Fibroblast of skin of abdomen (primary cell): ENCODE measurements at regions not wholly inside any gene's neighbourhood (a gene's known extent, or its start where the extent isn't known, plus 50 kb on each side); places are given as distances from the start of the nearest gene placed in this dataset.
A peak's percentile ranks its signal among the peaks of the same experiment; 100 is the strongest.

ENCODE experiments used
- DNase-seq: peaks from one replicate; pipeline ENCODE4 v3.0.0-alpha.2; 2013

DNA sequence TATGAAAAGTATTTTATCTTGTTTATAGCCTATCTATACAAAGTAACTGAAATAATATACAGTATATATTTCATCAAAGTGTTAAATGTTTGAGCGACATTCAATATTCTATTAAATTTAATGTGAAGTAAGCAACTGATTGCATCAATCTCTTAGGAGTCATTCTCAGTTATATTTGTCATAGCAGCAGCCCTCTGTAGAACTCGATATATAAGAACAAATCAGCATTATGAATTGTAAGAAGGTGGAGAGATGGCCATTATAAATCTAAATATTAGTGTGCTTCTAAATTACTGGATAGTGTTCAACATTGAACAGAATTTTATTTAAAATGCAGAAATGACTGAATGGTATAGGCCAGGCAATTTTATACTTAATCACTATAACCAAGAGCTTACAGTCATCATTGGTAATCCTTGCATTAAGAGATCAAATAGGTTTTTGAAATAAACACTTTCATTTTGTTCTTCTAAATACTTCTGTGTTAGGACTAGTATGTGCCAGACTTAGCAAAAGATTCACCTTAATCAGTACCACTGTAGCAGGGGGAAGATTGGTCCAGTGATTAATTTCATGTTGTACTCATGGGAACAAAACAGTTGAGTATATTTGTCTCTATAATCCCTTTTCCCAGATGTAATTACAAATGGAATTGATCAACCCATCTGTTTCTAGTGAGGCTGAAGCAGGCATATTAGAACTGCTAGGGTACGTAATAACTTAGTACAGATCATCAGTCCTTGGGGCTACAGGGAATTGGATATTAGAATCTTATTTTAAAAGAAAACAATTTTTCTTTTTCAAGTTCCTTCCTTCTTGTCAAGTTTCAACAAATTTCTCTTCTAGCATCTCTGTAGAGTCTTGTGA, 108.3 kb upstream of the TYRP1 start:
- no peak for DNase-seq

DNA sequence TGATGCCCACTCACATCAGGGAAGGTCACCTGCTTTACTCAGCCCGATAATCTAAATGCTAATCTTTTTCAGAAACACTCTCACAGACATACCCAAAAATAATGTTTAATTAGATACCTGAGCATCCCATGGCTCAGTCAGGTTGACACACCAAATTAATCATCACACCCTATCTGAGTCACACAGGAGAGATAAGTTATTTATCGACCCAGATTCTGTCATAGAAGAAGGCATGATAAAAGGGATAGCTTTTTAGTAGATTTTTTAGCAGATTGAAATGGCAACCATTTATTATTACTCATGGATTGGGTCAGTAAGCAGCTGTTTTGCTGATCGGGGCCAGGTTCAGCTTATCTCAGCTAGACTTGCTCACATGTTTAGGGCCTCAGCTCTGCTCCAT, 97.8 kb upstream of the TYRP1 start:
- DNase-seq = no peak

DNA sequence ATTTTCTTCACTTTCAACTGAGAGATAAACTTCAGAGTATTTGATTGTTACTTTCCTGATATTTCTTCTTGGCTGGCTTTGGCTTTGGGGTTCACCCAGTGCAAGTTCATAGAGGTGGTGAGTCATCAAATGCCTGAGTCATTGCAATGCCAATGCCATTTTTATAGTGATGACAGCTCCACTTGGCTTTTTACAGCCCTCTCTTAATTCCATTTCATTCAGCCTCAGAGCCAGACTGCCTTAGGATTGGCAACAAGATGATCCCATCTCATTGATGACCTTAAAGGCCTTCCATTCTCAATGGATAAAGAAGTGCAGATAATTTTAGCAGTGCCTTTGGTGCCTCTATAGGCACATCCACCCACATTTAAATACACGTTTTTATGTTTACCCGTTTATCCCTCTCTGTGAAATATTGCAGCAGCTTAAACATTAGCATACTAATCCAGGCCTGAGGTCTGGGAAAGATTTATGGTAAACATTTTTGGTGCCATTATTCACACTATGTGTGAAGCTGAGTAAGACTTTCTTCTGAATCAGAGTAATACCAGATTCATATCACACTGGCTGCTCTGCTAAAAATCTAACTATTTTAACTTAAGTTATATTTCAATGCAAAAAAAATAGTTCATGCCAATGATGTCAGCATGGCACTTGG, 88.9 kb upstream of the TYRP1 start:
- peak; percentile 44 for DNase-seq

DNA sequence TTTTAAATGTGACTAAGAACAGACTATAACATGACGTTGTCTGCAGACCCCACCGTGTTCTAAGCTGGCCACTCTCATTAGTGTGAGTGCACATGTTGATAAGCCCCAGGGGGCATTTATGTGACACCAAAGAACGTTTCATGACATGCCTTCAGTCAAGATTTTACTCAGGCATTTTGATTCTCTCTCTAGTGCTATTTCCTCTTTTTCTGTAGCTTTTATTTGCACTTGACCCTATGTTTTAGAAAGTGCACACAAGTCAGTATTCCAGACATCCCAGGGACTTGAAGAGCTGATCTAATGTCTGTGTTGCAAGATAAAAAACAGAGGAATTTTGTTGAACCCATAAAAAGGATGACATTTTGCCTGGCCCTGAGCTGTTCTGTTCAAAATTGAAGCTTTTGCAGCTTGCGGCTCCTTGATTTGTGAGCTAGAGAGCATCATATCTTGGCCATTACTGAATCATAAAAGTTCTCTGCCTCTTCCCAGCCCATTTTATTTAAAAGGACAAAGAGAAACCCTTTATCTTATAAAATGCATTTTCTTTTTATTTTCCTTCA, 80.9 kb upstream of the TYRP1 start:
- DNase-seq = no peak

DNA sequence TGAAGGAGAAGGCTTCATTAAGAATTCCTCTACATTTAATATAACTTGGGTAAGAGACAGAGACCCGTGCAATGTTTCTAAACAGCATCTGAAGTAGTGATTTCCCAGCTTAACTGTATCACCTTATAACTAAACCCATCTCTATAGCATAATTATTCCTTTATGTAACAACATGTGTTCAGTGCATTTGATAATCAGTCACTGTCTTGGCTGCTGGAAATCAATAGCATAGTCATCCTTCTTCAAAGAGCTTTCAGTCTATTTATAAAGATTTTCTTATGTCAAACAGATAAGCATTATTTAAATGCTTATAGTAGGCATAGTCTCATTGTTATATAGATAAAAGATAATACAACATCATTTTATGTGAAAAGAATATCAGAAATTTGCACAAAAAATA, 80.1 kb upstream of the TYRP1 start:
- DNase-seq = no peak

DNA sequence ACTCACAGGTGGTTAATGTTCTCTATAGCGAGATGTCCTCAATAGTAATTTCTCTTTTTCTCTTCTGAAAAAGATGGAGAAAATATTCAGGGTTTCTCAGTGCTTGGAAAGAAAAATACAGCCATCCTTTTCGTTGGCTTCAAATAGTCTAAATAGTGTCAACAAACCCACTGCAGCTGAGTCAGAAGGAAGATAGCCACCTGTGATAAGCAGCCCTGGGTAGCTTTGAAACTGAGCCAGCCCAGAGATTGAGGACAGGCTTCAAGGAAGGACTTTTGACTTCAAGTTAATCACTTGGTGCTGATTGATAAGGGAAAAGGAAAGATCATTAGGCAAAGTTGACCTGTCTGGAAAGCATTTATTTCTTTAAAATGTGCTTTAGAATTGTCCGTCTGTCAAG, 78.7 kb upstream of the TYRP1 start:
- DNase-seq = no peak

DNA sequence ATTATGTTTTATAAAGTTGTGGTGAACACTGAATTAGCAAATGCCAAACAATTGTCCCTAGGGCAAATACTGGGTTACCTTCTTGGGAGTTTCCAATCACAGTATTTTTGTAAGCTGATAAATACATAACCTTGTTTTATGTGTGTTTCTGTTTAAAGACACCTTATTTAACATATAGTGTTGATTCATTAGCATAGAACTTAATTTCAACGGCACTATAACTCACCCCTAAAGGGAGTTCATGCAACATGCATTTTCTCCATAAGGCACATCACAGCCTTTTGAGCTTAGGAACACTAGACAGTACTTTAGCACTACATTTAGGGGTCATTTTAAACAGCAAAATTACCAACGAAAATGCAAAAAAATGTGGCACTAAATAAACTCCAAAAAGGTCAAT, 74.2 kb upstream of the TYRP1 start:
- no peak for DNase-seq

DNA sequence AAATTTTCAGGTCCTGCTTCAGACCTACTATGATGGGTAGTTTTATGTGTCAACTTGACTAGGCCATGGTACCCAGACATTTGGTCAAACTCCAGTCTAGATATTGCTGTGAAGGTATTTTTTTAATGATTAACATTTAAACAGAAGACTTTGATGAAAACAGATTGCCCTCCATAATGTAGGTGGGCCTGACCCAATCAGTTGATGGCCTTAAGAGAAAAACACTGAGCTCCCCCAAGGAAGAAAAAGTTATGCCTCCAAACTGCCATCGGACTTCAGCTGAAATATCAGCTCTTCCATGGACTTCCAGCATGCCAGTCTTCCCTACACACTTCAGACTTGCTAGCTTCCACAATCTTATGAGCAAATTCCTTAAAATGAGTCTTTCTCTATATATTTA, 67.3 kb upstream of the TYRP1 start:
- no peak for DNase-seq

DNA sequence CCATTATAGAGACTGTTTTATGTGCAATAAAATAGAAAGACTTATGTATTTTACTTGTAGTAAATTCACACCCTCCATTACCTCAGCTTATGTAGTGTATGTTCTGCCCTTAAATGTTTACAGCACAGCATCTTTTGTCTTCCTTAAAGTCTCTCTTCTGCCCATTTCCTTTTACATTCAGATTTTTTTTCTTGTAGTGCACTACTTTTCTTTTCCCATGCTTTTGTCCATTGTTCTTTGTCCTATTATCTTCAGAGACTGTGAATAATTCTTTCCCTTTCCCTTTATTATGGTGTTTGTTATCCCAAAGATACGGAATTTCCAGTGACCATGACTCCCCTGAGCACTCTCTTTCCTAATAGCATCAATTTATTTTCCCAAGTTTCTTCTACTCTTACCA, 66.1 kb upstream of the TYRP1 start:
- no peak for DNase-seq

DNA sequence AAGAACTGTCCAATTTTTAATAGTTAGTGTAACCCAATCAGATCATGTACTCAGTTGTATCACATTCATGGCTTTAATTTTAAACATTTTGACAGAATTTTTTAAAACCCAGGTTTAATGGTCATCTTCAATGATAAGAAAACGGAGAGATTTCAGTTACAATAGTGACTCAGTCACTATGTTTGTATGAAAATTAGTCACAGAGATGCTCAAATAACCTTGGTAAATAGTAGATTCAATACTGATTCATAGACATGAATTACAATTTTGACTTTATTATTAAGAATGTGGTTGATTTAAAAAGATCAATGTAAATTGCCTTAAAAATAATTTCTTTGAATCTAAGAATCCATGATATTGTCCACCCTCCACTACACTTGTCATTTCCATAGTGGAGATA, 64.6 kb upstream of the TYRP1 start:
- DNase-seq = no peak

DNA sequence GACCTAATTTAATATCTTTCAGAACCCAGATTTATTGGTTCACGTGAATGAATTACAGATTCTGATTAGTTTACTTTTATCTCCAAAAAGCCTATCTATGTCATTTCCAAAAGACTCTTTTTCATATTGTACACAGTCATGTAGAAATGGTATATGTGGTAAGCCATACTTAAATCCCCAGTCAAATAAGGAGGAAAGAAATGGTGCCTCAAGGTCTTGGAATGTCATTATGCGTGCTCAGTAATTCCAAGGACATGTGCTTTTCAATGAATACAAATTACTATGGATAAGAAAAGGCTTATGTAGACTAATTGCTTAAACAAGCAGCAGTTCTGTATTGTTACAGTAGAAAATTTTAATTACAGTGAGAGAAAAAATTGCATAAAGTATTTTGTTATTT, 64.1 kb upstream of the TYRP1 start:
- DNase-seq = no peak

DNA sequence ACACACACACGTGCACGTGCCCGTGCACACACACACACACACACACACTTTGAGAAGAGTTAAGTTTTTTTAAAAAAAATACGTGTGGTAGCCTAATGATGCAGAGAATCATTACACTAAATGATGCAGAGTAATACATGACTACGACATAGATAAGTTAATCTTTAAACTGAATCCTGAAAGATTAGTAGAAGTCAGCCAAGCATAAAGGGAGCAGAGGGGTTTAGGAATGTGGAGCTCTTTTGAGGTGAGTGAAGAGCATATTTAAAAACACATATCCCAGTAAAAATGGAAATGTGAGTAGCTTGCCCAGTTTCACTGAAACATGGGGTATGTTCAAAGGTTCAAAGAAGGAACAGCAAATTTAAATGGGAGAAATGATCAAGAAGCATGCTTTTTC, 61.3 kb upstream of the TYRP1 start:
- DNase-seq = no peak

DNA sequence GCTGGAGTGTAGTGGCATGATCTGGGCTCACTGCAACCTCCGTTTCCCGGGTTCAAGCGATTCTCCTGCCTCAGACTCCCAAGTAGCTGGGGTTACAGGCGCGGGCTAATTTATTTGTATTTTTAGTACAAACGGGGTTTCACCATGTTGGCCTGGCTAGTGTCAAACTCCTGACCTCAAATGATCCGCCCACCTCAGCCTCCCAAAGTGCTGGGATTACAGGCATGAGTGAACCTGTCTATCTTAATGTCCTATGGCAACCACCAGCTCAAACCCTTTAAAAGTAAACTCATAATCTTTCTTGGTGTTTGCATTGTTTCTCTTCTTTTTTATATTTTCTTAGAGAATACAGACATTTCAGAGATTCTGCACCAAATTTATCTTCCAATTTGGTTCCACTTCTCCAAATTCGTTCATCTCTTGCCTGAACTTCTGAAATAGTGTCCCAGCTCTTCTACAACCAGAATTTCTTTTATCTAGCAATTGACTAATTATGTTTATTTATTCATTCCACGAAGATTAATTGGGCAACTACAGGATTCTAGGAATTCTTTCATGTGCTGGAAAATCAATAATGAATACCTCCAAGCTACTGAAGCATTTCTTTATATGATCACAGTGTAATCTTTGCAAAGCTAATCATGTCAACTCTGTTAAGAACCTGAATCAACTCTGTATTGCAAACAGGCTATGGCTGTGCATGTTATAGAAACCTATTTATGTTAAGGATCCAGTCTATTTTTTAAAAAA, 60.0 kb upstream of the TYRP1 start:
- DNase-seq = no peak

DNA sequence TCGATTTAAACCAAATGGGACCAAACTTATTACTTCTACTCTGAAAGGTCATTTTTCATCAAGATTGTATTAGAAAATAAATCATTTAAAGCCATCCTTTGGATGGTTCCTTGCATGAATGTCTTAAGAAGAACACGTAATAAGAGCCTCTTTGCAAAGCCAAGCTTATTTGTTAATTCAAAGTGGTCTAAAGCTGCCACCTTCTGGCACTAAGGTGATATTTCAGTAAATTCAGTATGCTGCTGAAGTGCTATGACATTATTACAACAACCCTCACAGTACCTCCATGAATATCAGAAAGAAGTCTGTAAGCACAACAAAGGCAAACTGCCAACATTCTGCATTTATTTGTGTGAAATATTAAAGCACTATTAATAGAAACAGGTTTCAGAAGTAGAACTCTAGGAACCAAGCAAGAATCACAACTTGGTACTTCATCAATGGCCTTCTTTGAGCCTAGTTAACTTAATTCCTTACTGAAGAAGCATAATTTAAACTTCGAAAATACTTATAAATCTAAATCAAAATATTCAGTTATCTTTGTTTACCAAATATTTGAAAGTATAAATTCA, 53.1 kb upstream of the TYRP1 start:
- peak; percentile 54 for DNase-seq

DNA sequence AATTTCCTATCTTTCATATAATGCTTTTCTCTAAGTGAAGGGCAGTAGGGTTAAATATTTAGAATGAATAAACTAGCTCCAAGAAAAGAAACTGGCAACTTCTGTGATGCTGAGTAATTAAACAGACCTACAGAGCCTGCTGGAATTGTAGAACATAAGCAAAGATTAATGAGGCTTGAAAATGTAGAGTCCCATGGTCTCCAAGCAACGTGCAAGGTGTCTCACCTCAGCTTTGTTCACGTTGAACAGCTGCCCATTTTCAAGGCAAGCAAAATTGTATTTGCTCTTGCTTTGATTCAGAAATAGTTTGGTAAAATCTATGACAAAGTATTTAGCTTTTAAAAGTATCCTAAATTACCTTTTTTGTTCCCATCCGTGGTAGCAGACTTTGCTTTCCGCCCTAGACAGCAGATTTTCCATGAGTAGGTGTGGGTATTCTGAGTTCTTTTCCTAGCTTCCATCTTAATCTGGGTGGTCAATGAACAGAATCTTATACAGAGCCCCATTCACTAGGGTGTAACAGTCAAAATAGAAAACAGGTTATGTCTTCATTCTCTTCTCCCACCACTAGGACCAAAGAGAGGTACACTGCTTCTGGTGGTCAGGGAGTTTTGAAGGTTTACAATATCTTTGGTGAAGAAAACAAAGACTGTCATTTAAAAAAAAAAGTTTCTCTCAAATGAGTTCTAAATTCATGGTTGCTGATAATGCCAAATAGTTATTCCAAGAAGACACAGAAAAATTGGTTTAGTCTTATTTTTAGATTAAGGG, 52.1 kb upstream of the TYRP1 start:
- no peak for DNase-seq
